Adipocyte (in vitro differentiated cells): ENCODE measurements at regions not wholly inside any gene's neighbourhood (a gene's known extent, or its start where the extent isn't known, plus 50 kb on each side); places are given as distances from the start of the nearest gene placed in this dataset.
A peak's percentile ranks its signal among the peaks of the same experiment; 100 is the strongest.

Experiments used
- DNase-seq: peaks from one replicate; pipeline ENCODE4 v3.0.0-alpha.2; 2015; ENCODE audit warnings: low read depth
- H3K27me3 ChIP-seq: replicated peaks from 2 replicates; pipeline ENCODE4 v1.7.0; 2013; ENCODE audit warnings: mild to moderate bottlenecking, low read length, moderate library complexity; ENCODE audit not compliant: control insufficient read depth, insufficient read depth
- H3K36me3 ChIP-seq: 2 replicates; pipeline ENCODE4 v1.7.0; 2013; ENCODE audit warnings: low read length, mild to moderate bottlenecking, moderate library complexity; ENCODE audit not compliant: control insufficient read depth, insufficient read depth, severe bottlenecking
- H3K4me1 ChIP-seq: 2 replicates; pipeline ENCODE4 v1.7.0; 2013; ENCODE audit warnings: mild to moderate bottlenecking, low read length, moderate library complexity; ENCODE audit not compliant: control insufficient read depth, insufficient read depth
- H3K4me3 ChIP-seq: 2 replicates; pipeline ENCODE4 v1.7.0; 2013; ENCODE audit warnings: mild to moderate bottlenecking, low read length, moderate library complexity
- H3K9ac ChIP-seq: 2 replicates; pipeline ENCODE4 v1.7.0; 2013; ENCODE audit warnings: mild to moderate bottlenecking, low read length, moderate library complexity
- H3K9me3 ChIP-seq: 2 replicates; pipeline ENCODE4 v1.7.0; 2013; ENCODE audit warnings: mild to moderate bottlenecking, low read length, moderate library complexity; ENCODE audit not compliant: control insufficient read depth

- no peaks in the 10 kb centered on the region for H3K36me3 ChIP-seq
- no peaks in the 10 kb centered on the region for H3K27me3 ChIP-seq
- DNase-seq = no peak
- no peak overlapping the region for H3K4me3 ChIP-seq
- peaks cover 56% of the 10 kb centered on the region for H3K4me1 ChIP-seq
- H3K9me3 ChIP-seq = no peaks in the 10 kb centered on the region
- peak overlapping the region; percentile 59 for H3K9ac ChIP-seq
Observed at GRCh38 chr13:40064154-40065097, 409.0 kb downstream of the COG6 start.

- Histone ChIP-seq H3K9me3 (no peaks in the 10 kb centered on the region), H3K4me3 (no peak overlapping the region), H3K4me1 (peaks cover 26% of the 10 kb centered on the region), H3K9ac (peak overlapping the region; percentile 36), H3K27me3 (no peaks in the 10 kb centered on the region), H3K36me3 (no peaks in the 10 kb centered on the region)
- DNase-seq = peak; percentile 44
Observed at GRCh38 chr13:40069173-40070044, 413.9 kb downstream of the COG6 start.

- Histone ChIP-seq H3K9ac (no peak overlapping the region), H3K4me3 (no peak overlapping the region), H3K4me1 (peaks cover 26% of the 10 kb centered on the region), H3K27me3 (no peaks in the 10 kb centered on the region), H3K36me3 (no peaks in the 10 kb centered on the region), H3K9me3 (no peaks in the 10 kb centered on the region)
- DNase-seq = no peak
Observed at GRCh38 chr13:40070357-40070756, 414.9 kb downstream of the COG6 start.

- Histone ChIP-seq H3K4me1 (peaks cover 27% of the 10 kb centered on the region), H3K9me3 (no peaks in the 10 kb centered on the region), H3K4me3 (no peak overlapping the region), H3K27me3 (no peaks in the 10 kb centered on the region), H3K36me3 (no peaks in the 10 kb centered on the region), H3K9ac (no peak overlapping the region)
- no peak for DNase-seq
Observed at GRCh38 chr13:40072663-40073120, 417.2 kb downstream of the COG6 start.

GRCh38 chr13:40074338-40074737 is 418.9 kb downstream of the COG6 start:
- peak overlapping the region; percentile 19 for H3K4me3 ChIP-seq
- H3K27me3 ChIP-seq = no peaks in the 10 kb centered on the region
- H3K9ac ChIP-seq = peak overlapping the region; percentile 53
- H3K36me3 ChIP-seq = no peaks in the 10 kb centered on the region
- peaks cover 26% of the 10 kb centered on the region for H3K4me1 ChIP-seq
- H3K9me3 ChIP-seq = no peaks in the 10 kb centered on the region
- no peak for DNase-seq

- H3K36me3 ChIP-seq = no peaks in the 10 kb centered on the region
- peaks cover 20% of the 10 kb centered on the region for H3K4me1 ChIP-seq
- H3K9me3 ChIP-seq = no peaks in the 10 kb centered on the region
- H3K27me3 ChIP-seq = no peaks in the 10 kb centered on the region
- peak overlapping the region; percentile 53 for H3K9ac ChIP-seq
- H3K4me3 ChIP-seq = no peak overlapping the region
- DNase-seq = no peak
Observed at GRCh38 chr13:40075281-40075680, 419.8 kb downstream of the COG6 start.

GRCh38 chr13:40076765-40077362 is 421.4 kb downstream of the COG6 start:
- no peaks in the 10 kb centered on the region for H3K36me3 ChIP-seq
- no peak for DNase-seq
- no peaks in the 10 kb centered on the region for H3K27me3 ChIP-seq
- peaks cover 4% of the 10 kb centered on the region for H3K9me3 ChIP-seq
- H3K9ac ChIP-seq = no peak overlapping the region
- H3K4me3 ChIP-seq = no peak overlapping the region
- H3K4me1 ChIP-seq = peaks cover 20% of the 10 kb centered on the region

- Histone ChIP-seq H3K9me3 (peaks cover 4% of the 10 kb centered on the region), H3K4me3 (no peak overlapping the region), H3K36me3 (no peaks in the 10 kb centered on the region), H3K9ac (no peak overlapping the region), H3K27me3 (no peaks in the 10 kb centered on the region), H3K4me1 (peaks cover 20% of the 10 kb centered on the region)
- no peak for DNase-seq
Observed at GRCh38 chr13:40077396-40078027, 422.1 kb downstream of the COG6 start.

- H3K4me1 ChIP-seq = peaks cover 22% of the 10 kb centered on the region
- H3K36me3 ChIP-seq = no peaks in the 10 kb centered on the region
- no peak overlapping the region for H3K4me3 ChIP-seq
- H3K27me3 ChIP-seq = no peaks in the 10 kb centered on the region
- H3K9ac ChIP-seq = no peak overlapping the region
- DNase-seq = no peak
- peaks cover 4% of the 10 kb centered on the region for H3K9me3 ChIP-seq
Observed at GRCh38 chr13:40079721-40080120, 424.3 kb downstream of the COG6 start.

GRCh38 chr13:40080676-40081075 is 425.2 kb downstream of the COG6 start:
- peaks cover 15% of the 10 kb centered on the region for H3K4me1 ChIP-seq
- no peaks in the 10 kb centered on the region for H3K27me3 ChIP-seq
- H3K9ac ChIP-seq = no peak overlapping the region
- DNase-seq = no peak
- H3K36me3 ChIP-seq = no peaks in the 10 kb centered on the region
- H3K4me3 ChIP-seq = no peak overlapping the region
- H3K9me3 ChIP-seq = peaks cover 4% of the 10 kb centered on the region
